Right lobe of liver (tissue), 6 donors: ENCODE measurements at regions not wholly inside any gene's neighbourhood (a gene's known extent, or its start where the extent isn't known, plus 50 kb on each side); places are given as distances from the start of the nearest gene placed in this dataset.

Experiments used
- ATAC-seq, 4 donors: fragments of 200-7000 bp; cut with Tn5 transposase; one replicate each; pipeline ENCODE4 v1.9.1; 2020; ENCODE audit warnings: mild to moderate bottlenecking in 4 of 4, moderate library complexity in 4 of 4
- DNase-seq, 3 donors: peaks; one replicate each; pipeline ENCODE4 v3.0.0-alpha.2; 2020
- H3K27ac ChIP-seq, 3 donors: fragments of 200-600 bp; one replicate each; pipeline ENCODE4 v1.8.0; 2022
- H3K27me3 ChIP-seq, 2 donors: fragments of 200-600 bp; one replicate each; pipeline ENCODE4 v1.8.0; 2022
- H3K36me3 ChIP-seq, 4 donors: fragments of 200-600 bp; sonication (generic) in 1 of 4; one replicate each; pipeline versions ENCODE4 v1.5.1 to v1.8.0; 2017 to 2022; ENCODE audit warnings: control low read depth in 1 of 4
- H3K4me1 ChIP-seq, 4 donors: fragments of 200-600 bp; sonication (generic) in 1 of 4; one replicate each; pipeline versions ENCODE4 v1.5.1 to v1.8.0; 2017 to 2022; ENCODE audit warnings: control low read depth in 1 of 4
- H3K4me3 ChIP-seq, 3 donors: fragments of 200-600 bp; one replicate each; pipeline ENCODE4 v1.8.0; 2022
- H3K9me3 ChIP-seq, 4 donors: fragments of 200-600 bp; sonication (generic) in 1 of 4; one replicate each; pipeline versions ENCODE4 v1.5.1 to v1.8.0; 2017 to 2022; ENCODE audit warnings: control low read depth in 1 of 4
- CTCF ChIP-seq, 4 donors: fragments of 200-600 bp in 3 of 4; fragments of 450-650 bp in 1 of 4; IDR thresholded peaks; one replicate each; pipeline versions ENCODE4 v1.5.1 to v1.8.0; 2016 to 2022; ENCODE audit warnings: antibody characterized with exemption in 4 of 4, mild to moderate bottlenecking in 2 of 4
- POLR2A ChIP-seq: fragments of 450-650 bp; IDR thresholded peaks from one replicate; pipeline ENCODE4 v1.6.1; 2017; ENCODE audit warnings: antibody characterized with exemption, mild to moderate bottlenecking
- WGBS: methylation state at CpG from one replicate; pipeline ENCODE4 v1.1.6; 2018; ENCODE audit warnings: low coverage, low lambda C conversion rate; ENCODE audit not compliant: insufficient coverage; ENCODE audit errors: missing lambda C conversion rate; 5-methylcytosine and 5-hydroxymethylcytosine counted together
- intact Hi-C, 2 donors: fragments of 100-400 bp; cut with DNase I; formaldehyde crosslinking; loops; one replicate each; pipeline versions ENCODE4 v1.11.2 to v1.14.1; 2022
- donor health status: DM: no; HTN: yes; CAD: no.
- donor health status: DM: no; HTN: no; CAD: no.
- donor health status: DM: no; HTN: no; CAD: no.
- donor health status: DM: no; HTN: yes; CAD: no.
- donor health status: DM: no; HTN: yes; CAD: no.

GRCh38 chr5:67578011-67578410 lies 381.4 kb upstream of the CD180 start:
- intact Hi-C loops: no loop called here
- WGBS: 39% methylated on average over 4 of the region's 4 CpGs
- TF ChIP-seq POLR2A: no peak
- no peak for TF ChIP-seq CTCF (IDR thresholded peaks at IDR 0.05)
- Histone ChIP-seq H3K36me3 (no peaks in the 10 kb centered on the region), H3K9me3 (no peaks in the 10 kb centered on the region), H3K27ac (no peak overlapping the region), H3K4me3 (no peak overlapping the region), H3K4me1 (peaks cover 0 to 9% (median 0%) of the 10 kb centered on the region in 4 donors), H3K27me3 (no peaks in the 10 kb centered on the region)
- DNase-seq: no peak
- peak in 1 of 4 donors; percentile 21 for ATAC-seq

GRCh38 chr5:67577424-67577823 lies 380.8 kb upstream of the CD180 start:
- no peak for DNase-seq
- ATAC-seq: no peak
- peaks cover 0 to 9% (median 0%) of the 10 kb centered on the region in 4 donors for H3K4me1 ChIP-seq
- no peak overlapping the region for H3K4me3 ChIP-seq
- H3K9me3 ChIP-seq: no peaks in the 10 kb centered on the region
- intact Hi-C loops: no loop called here
- TF ChIP-seq CTCF (IDR thresholded peaks at IDR 0.05) (no peak), POLR2A (no peak)
- H3K27ac ChIP-seq: no peak overlapping the region
- no peaks in the 10 kb centered on the region for H3K27me3 ChIP-seq
- H3K36me3 ChIP-seq: no peaks in the 10 kb centered on the region

GRCh38 chr5:67576112-67576511 lies 379.5 kb upstream of the CD180 start:
- DNase-seq: no peak
- no peaks in the 10 kb centered on the region for H3K9me3 ChIP-seq
- peak overlapping the region in 1 of 3 donors; percentile 5 for H3K27ac ChIP-seq
- H3K36me3 ChIP-seq: no peaks in the 10 kb centered on the region
- no peak overlapping the region for H3K4me3 ChIP-seq
- peak; percentile 45 to 83 (median 71) for ATAC-seq
- no peaks in the 10 kb centered on the region for H3K27me3 ChIP-seq
- intact Hi-C loops: no loop called here
- TF ChIP-seq POLR2A (no peak), CTCF (IDR thresholded peaks at IDR 0.05) (no peak)
- WGBS: 69% methylated on average over 2 of the region's 2 CpGs
- H3K4me1 ChIP-seq: peaks cover 0 to 9% (median 0%) of the 10 kb centered on the region in 4 donors

- intact Hi-C loops: no loop called here
- Histone ChIP-seq H3K27ac (no peak overlapping the region), H3K4me1 (peaks cover 0 to 9% (median 0%) of the 10 kb centered on the region in 4 donors), H3K9me3 (no peaks in the 10 kb centered on the region), H3K36me3 (no peaks in the 10 kb centered on the region), H3K27me3 (no peaks in the 10 kb centered on the region), H3K4me3 (no peak overlapping the region)
- no peak for DNase-seq
- 100% methylated on average over 1 of the region's 1 CpG for WGBS
- no peak for TF ChIP-seq POLR2A
- ATAC-seq: no peak
These were observed 378.5 kb upstream of the CD180 start for GRCh38 chr5:67575087-67575486.

- DNase-seq (no peak), ATAC-seq (no peak)
- 83% methylated on average over 1 of the region's 1 CpG for WGBS
- Histone ChIP-seq H3K27me3 (no peaks in the 10 kb centered on the region), H3K36me3 (no peaks in the 10 kb centered on the region), H3K27ac (no peak overlapping the region), H3K4me1 (no peaks in the 10 kb centered on the region), H3K9me3 (peaks cover 0 to 6% (median 0%) of the 10 kb centered on the region in 4 donors), H3K4me3 (no peak overlapping the region)
- intact Hi-C loops: no loop called here
- TF ChIP-seq CTCF (IDR thresholded peaks at IDR 0.05) (no peak), POLR2A (no peak)
These were observed 364.7 kb upstream of the CD180 start for GRCh38 chr5:67561151-67561932.
